ENCODE measurements at regions not wholly inside any gene's neighbourhood (a gene's known extent, or its start where the extent isn't known, plus 50 kb on each side); places are given as distances from the start of the nearest gene placed in this dataset.

DNA sequence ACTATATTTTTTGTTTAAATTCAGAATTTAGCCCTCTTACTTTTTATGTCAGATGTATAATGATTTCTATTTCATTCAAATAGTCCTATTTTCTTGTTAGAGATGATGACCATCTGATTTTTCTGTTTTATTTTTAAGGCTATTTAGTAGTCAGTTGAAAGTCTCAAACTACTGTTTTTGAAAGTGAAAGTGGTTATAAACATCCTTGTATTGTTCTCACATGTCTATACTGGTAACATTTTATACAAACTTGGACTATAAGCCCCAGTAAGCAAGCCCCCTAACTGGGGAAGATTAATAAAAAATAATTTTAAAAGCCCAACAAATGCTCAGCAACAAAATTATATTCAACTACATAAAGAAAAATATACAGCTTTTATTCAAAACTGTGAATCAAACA is 271.3 kb upstream of the RGS18 start:
- TF ChIP-seq EZH2phosphoT487 (IDR thresholded peaks at IDR 0.05; ENCODE audit: borderline replicate concordance, low read depth, low read length): no peak
- TF ChIP-seq, protein P1, sequence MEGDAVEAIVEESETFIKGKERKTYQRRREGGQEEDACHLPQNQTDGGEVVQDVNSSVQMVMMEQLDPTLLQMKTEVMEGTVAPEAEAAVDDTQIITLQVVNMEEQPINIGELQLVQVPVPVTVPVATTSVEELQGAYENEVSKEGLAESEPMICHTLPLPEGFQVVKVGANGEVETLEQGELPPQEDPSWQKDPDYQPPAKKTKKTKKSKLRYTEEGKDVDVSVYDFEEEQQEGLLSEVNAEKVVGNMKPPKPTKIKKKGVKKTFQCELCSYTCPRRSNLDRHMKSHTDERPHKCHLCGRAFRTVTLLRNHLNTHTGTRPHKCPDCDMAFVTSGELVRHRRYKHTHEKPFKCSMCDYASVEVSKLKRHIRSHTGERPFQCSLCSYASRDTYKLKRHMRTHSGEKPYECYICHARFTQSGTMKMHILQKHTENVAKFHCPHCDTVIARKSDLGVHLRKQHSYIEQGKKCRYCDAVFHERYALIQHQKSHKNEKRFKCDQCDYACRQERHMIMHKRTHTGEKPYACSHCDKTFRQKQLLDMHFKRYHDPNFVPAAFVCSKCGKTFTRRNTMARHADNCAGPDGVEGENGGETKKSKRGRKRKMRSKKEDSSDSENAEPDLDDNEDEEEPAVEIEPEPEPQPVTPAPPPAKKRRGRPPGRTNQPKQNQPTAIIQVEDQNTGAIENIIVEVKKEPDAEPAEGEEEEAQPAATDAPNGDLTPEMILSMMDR (conservative IDR thresholded peaks at IDR 0.05; ENCODE audit: low read length): no peak
- H3K36me3 ChIP-seq (ENCODE audit: insufficient read depth, low read length): no peaks in the 10 kb centered on the region
- H3K9me2 ChIP-seq (ENCODE audit: insufficient read depth, low read length): no peaks in the 10 kb centered on the region
- H4K20me1 ChIP-seq (ENCODE audit: insufficient read depth, low read length): no peaks in the 10 kb centered on the region
- ChIA-PET POLR2A (no interaction called here), CTCF (ENCODE audit: unreplicated experiment) (no interaction called here)
- no peak overlapping the region for H3K4me3 ChIP-seq (ENCODE audit: low read depth, low read length, poor library complexity, severe bottlenecking)
- H3K4me2 ChIP-seq (ENCODE audit: low read length): no peak overlapping the region
- H3K79me2 ChIP-seq (ENCODE audit: insufficient read depth, low read depth, low read length): no peaks in the 10 kb centered on the region
- H3K4me1 ChIP-seq (ENCODE audit: insufficient read depth, low read length, poor library complexity, severe bottlenecking): no peaks in the 10 kb centered on the region
- no peaks in the 10 kb centered on the region for H3K9me3 ChIP-seq (ENCODE audit: low read length)
- DNase-seq (ENCODE audit: low spot score): no peak
- BruUV-seq (replicated peaks): no TSS peak
- intact Hi-C loops (cut with micrococcal nuclease; ENCODE audit: unreplicated experiment): no loop called here
- H2AFZ ChIP-seq (ENCODE audit: low read length): no peak overlapping the region
- no peak overlapping the region for H3K27ac ChIP-seq (ENCODE audit: low read depth, low read length, poor library complexity, severe bottlenecking)

DNA sequence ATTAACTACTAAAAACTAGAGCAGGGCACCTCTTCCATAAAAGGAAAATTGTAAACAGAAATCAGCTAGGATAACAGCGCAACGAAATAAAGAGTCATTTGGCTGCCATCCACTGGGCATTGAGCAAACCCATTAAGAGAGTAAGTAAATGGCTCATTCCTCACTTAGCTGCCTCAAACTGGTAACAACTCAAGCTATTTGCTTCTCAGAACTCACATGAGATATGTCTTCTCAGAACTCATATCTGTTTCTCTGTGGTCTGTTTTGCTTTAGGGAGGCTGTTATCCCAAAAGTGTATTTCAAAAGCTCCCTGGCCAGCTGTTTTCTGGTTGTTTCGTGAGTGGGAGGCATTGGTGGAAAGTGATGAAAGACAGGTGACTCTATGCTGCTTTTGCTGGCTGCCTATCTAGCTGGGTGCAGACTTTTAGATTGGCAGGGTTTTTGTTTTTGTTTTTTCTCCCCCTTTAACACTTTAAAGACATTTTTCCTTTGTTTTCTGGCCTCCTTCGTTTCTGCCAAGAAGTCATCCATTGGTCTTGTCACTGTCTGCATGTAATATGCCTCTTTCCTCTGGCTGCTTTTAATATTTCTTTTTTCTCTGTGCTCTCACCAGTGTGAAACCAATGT is 269.2 kb upstream of the RGS18 start:
- Histone ChIP-seq H3K79me2 (ENCODE audit: insufficient read depth, low read depth, low read length) (no peaks in the 10 kb centered on the region), H3K9me3 (ENCODE audit: low read length) (no peaks in the 10 kb centered on the region), H3K27ac (ENCODE audit: low read depth, low read length, poor library complexity, severe bottlenecking) (no peak overlapping the region), H3K4me2 (ENCODE audit: low read length) (no peak overlapping the region), H3K36me3 (ENCODE audit: insufficient read depth, low read length) (no peaks in the 10 kb centered on the region), H4K20me1 (ENCODE audit: insufficient read depth, low read length) (no peaks in the 10 kb centered on the region), H3K4me1 (ENCODE audit: insufficient read depth, low read length, poor library complexity, severe bottlenecking) (no peaks in the 10 kb centered on the region), H2AFZ (ENCODE audit: low read length) (no peak overlapping the region), H3K4me3 (ENCODE audit: low read depth, low read length, poor library complexity, severe bottlenecking) (no peak overlapping the region), H3K9me2 (ENCODE audit: insufficient read depth, low read length) (no peaks in the 10 kb centered on the region)
- no TSS peak for BruUV-seq (replicated peaks)
- no peak for DNase-seq (ENCODE audit: low spot score)
- intact Hi-C loops (cut with micrococcal nuclease; ENCODE audit: unreplicated experiment): no loop called here
- CTCF ChIA-PET (ENCODE audit: unreplicated experiment): no interaction called here
- TF ChIP-seq, protein P1 (conservative IDR thresholded peaks at IDR 0.05; ENCODE audit: low read length): no peak
- POLR2A ChIA-PET: interaction anchor here (1.3 kb wide), 1 partner anchor 11 kb away, joined by 6 read pairs; no protein-coding TSS in a partner anchor

- Histone ChIP-seq H3K4me1 (ENCODE audit: insufficient read depth, low read length, poor library complexity, severe bottlenecking) (no peaks in the 10 kb centered on the region), H4K20me1 (ENCODE audit: insufficient read depth, low read length) (no peaks in the 10 kb centered on the region), H3K9me3 (ENCODE audit: low read length) (no peaks in the 10 kb centered on the region), H3K27ac (ENCODE audit: low read depth, low read length, poor library complexity, severe bottlenecking) (no peak overlapping the region), H3K4me3 (ENCODE audit: low read depth, low read length, poor library complexity, severe bottlenecking) (no peak overlapping the region), H3K79me2 (ENCODE audit: insufficient read depth, low read depth, low read length) (no peaks in the 10 kb centered on the region), H3K4me2 (ENCODE audit: low read length) (no peak overlapping the region), H2AFZ (ENCODE audit: low read length) (no peak overlapping the region), H3K36me3 (ENCODE audit: insufficient read depth, low read length) (no peaks in the 10 kb centered on the region), H3K9me2 (ENCODE audit: insufficient read depth, low read length) (no peaks in the 10 kb centered on the region)
- intact Hi-C loops (cut with micrococcal nuclease; ENCODE audit: unreplicated experiment): no loop called here
- DNase-seq (ENCODE audit: low spot score): no peak
- CTCF ChIA-PET (ENCODE audit: unreplicated experiment): no interaction called here
- POLR2A ChIA-PET: interaction anchor here (0.7 to 1.3 kb wide), 2 partner anchors 11 to 28 kb away, joined by 3 to 6 read pairs; no protein-coding TSS in a partner anchor
- TF ChIP-seq, protein P1 (conservative IDR thresholded peaks at IDR 0.05; ENCODE audit: low read length): no peak
- BruUV-seq (replicated peaks): no TSS peak
These were observed 268.6 kb upstream of the RGS18 start for GRCh38 chr1:191889623-191890003.

All from OCI-LY7 (cell line).